ENCODE measurements at regions not wholly inside any gene's neighbourhood (a gene's known extent, or its start where the extent isn't known, plus 50 kb on each side); places are given as distances from the start of the nearest gene placed in this dataset.

- H3K4me1 Mint-ChIP-seq = no peaks in the 10 kb centered on the region
- intact Hi-C loops (cut with micrococcal nuclease) = no loop called here
- Histone ChIP-seq H3K4me3 (ENCODE audit: low read length) (no peak overlapping the region), H3K27me3 (ENCODE audit: control insufficient read depth, insufficient read depth, low read length) (no peaks in the 10 kb centered on the region), H3K4me1 (ENCODE audit: control insufficient read depth, insufficient read depth, low read length) (no peaks in the 10 kb centered on the region), H3K36me3 (ENCODE audit: control insufficient read depth, insufficient read depth, low read length) (no peaks in the 10 kb centered on the region), H3K9me3 (ENCODE audit: control insufficient read depth, insufficient read depth, low read length) (no peaks in the 10 kb centered on the region), H3K27ac (ENCODE audit: low read length) (no peak overlapping the region)
- H3K4me3 Mint-ChIP-seq = no peak overlapping the region
- H3K27me3 Mint-ChIP-seq (ENCODE audit: low read depth in 2 of 2) = peaks cover 7 to 17% of the 10 kb centered on the region in 2 donors
- WGBS (ENCODE audit: insufficient coverage) = 64% methylated on average over 6 of the region's 9 CpGs
- no peaks in the 10 kb centered on the region for H3K36me3 Mint-ChIP-seq
- ATAC-seq (no peak), DNase-seq (no peak)
- TF ChIP-seq, protein P1, sequence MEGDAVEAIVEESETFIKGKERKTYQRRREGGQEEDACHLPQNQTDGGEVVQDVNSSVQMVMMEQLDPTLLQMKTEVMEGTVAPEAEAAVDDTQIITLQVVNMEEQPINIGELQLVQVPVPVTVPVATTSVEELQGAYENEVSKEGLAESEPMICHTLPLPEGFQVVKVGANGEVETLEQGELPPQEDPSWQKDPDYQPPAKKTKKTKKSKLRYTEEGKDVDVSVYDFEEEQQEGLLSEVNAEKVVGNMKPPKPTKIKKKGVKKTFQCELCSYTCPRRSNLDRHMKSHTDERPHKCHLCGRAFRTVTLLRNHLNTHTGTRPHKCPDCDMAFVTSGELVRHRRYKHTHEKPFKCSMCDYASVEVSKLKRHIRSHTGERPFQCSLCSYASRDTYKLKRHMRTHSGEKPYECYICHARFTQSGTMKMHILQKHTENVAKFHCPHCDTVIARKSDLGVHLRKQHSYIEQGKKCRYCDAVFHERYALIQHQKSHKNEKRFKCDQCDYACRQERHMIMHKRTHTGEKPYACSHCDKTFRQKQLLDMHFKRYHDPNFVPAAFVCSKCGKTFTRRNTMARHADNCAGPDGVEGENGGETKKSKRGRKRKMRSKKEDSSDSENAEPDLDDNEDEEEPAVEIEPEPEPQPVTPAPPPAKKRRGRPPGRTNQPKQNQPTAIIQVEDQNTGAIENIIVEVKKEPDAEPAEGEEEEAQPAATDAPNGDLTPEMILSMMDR (IDR thresholded peaks at IDR 0.05) = no peak
- no peak overlapping the region for H3K27ac Mint-ChIP-seq
- H3K9me3 Mint-ChIP-seq = no peaks in the 10 kb centered on the region
Measured at GRCh38 chr21:15140321-15141019, 75.7 kb upstream of the NRIP1 start.

GRCh38 chr21:15141261-15141970 lies 76.6 kb upstream of the NRIP1 start:
- no peak overlapping the region for H3K4me3 ChIP-seq (ENCODE audit: low read length)
- no peak overlapping the region for H3K27ac ChIP-seq (ENCODE audit: low read length)
- H3K9me3 ChIP-seq (ENCODE audit: control insufficient read depth, insufficient read depth, low read length) = no peaks in the 10 kb centered on the region
- Mint-ChIP-seq H3K4me1 (no peaks in the 10 kb centered on the region), H3K4me3 (no peak overlapping the region), H3K27me3 (ENCODE audit: low read depth in 2 of 2) (peaks cover 7 to 17% of the 10 kb centered on the region in 2 donors), H3K27ac (no peak overlapping the region), H3K36me3 (no peaks in the 10 kb centered on the region), H3K9me3 (no peaks in the 10 kb centered on the region)
- TF ChIP-seq, protein P1 (IDR thresholded peaks at IDR 0.05) = no peak
- DNase-seq (no peak), ATAC-seq (no peak)
- H3K4me1 ChIP-seq (ENCODE audit: control insufficient read depth, insufficient read depth, low read length) = no peaks in the 10 kb centered on the region
- no peaks in the 10 kb centered on the region for H3K36me3 ChIP-seq (ENCODE audit: control insufficient read depth, insufficient read depth, low read length)
- 28% methylated on average over 8 of the region's 8 CpGs for WGBS (ENCODE audit: insufficient coverage)
- intact Hi-C loops (cut with micrococcal nuclease) = no loop called here
- H3K27me3 ChIP-seq (ENCODE audit: control insufficient read depth, insufficient read depth, low read length) = no peaks in the 10 kb centered on the region

DNA sequence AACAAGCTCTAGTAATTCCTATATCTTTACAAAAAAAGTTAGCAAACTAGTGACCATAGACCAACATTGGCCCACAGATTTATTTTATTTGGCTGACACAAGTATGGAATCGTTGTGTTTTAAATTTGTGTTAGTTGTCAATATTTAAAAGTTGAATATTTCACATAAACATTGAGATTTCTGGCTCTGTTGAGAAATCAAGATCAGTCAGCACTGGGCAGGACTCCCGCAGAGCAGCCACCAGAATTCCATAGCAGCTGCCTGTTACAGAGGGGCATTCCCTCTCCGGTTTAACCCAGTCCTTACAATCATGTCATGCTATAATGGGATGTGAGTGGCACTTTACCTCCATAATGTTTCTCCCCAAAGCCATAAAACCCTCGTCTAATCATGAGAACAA lies 79.2 kb upstream of the NRIP1 start:
- no peaks in the 10 kb centered on the region for H3K4me1 Mint-ChIP-seq
- Histone ChIP-seq H3K9me3 (ENCODE audit: control insufficient read depth, insufficient read depth, low read length) (no peaks in the 10 kb centered on the region), H3K36me3 (ENCODE audit: control insufficient read depth, insufficient read depth, low read length) (no peaks in the 10 kb centered on the region), H3K27me3 (ENCODE audit: control insufficient read depth, insufficient read depth, low read length) (no peaks in the 10 kb centered on the region), H3K4me1 (ENCODE audit: control insufficient read depth, insufficient read depth, low read length) (no peaks in the 10 kb centered on the region), H3K4me3 (ENCODE audit: low read length) (no peak overlapping the region), H3K27ac (ENCODE audit: low read length) (no peak overlapping the region)
- H3K27ac Mint-ChIP-seq = no peak overlapping the region
- H3K36me3 Mint-ChIP-seq = no peaks in the 10 kb centered on the region
- H3K27me3 Mint-ChIP-seq (ENCODE audit: low read depth in 2 of 2) = peaks cover 7% of the 10 kb centered on the region in 2 donors
- ATAC-seq (no peak), DNase-seq (no peak)
- H3K9me3 Mint-ChIP-seq = no peaks in the 10 kb centered on the region
- TF ChIP-seq, protein P1 (IDR thresholded peaks at IDR 0.05) = no peak
- intact Hi-C loops (cut with micrococcal nuclease) = no loop called here
- H3K4me3 Mint-ChIP-seq = no peak overlapping the region
- 80% methylated on average over 3 of the region's 4 CpGs for WGBS (ENCODE audit: insufficient coverage)
